T-helper 2 cell treated with Interferon-gamma antibody and Interleukin-4, amounts not matched to agents 5 μg/mL and 100 μg/mL, for 36 hours (primary cell): ENCODE measurements at regions not wholly inside any gene's neighbourhood (a gene's known extent, or its start where the extent isn't known, plus 50 kb on each side); places are given as distances from the start of the nearest gene placed in this dataset.
"Not testable (repeated sequence)": the region's sequence is repeated elsewhere in the genome, so short reads cannot be mapped to it uniquely, and the experiment has no call there.

Experiments used
- DNase-seq: peaks from one replicate; pipeline ENCODE4 v3.0.0; 2021; ENCODE audit warnings: low spot score
- H3K27ac Mint-ChIP-seq: one replicate; pipeline ENCODE4 v1.8.0; 2021; ENCODE audit warnings: mild to moderate bottlenecking, mixed read lengths
- H3K27me3 Mint-ChIP-seq: one replicate; pipeline ENCODE4 v1.8.0; 2021; ENCODE audit warnings: low read depth, mixed read lengths
- H3K36me3 Mint-ChIP-seq: one replicate; pipeline ENCODE4 v1.8.0; 2021; ENCODE audit warnings: low read depth, mixed read lengths
- H3K4me1 Mint-ChIP-seq: one replicate; pipeline ENCODE4 v1.8.0; 2021; ENCODE audit warnings: low read depth, mixed read lengths
- H3K4me3 Mint-ChIP-seq: one replicate; pipeline ENCODE4 v1.8.0; 2022; ENCODE audit warnings: mild to moderate bottlenecking, moderate library complexity, mixed read lengths
- H3K9me3 Mint-ChIP-seq: one replicate; pipeline ENCODE4 v1.8.0; 2021; ENCODE audit warnings: mixed read lengths

DNA sequence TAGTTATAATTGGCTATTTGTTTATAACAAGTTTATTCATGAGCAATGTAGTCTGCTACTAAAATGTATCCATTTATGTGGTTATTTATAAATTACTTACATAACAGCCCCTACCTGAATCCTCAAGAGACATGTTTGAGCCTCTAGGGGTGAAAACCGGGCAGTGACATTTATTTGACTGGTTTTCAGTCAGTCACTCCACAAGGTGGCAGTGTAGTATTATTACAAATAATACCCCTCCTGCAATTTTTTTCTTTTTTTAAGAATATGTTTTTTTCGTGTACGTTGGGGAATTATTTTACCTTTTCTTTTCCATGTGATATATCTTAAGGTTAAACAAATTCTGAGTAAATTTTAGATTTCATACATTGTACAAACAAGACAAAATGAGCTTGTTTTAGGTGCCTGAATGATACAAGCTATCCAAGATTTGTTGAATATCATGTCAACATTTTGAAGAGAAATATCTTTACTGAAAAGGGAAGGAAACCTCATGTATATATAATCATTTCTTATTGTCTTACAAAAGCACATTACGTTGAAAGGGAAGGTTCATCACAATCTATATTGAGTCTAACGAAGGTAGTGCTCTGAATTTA lies 598.7 kb upstream of the TECRL start:
- no peaks in the 10 kb centered on the region for H3K9me3 Mint-ChIP-seq
- H3K4me1 Mint-ChIP-seq, result no peaks in the 10 kb centered on the region
- H3K4me3 Mint-ChIP-seq, result no peak overlapping the region
- no peaks in the 10 kb centered on the region for H3K36me3 Mint-ChIP-seq
- H3K27ac Mint-ChIP-seq, result no peak overlapping the region
- DNase-seq, result no peak
- H3K27me3 Mint-ChIP-seq, result no peaks in the 10 kb centered on the region

DNA sequence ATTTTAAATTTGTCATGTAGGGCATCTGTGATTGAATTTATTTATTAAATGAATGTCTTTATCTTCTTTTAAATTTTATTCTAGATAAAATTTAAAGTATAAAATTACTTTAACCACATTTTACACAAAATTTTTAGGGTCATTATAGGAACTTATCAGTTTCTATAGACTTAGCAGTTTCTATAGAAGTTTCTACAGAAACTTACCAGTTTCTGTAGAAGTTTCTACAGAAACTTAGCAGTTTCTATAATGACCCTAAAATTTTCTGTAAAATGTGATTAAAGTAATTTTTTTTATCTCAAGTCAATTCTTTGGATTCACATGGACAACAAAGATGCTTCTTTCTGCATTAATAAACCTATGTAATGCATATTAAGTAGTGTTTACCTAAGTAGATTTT lies 565.9 kb upstream of the TECRL start:
- H3K27me3 Mint-ChIP-seq, result no peaks in the 10 kb centered on the region
- H3K27ac Mint-ChIP-seq, result no peak overlapping the region
- no peak overlapping the region for H3K4me3 Mint-ChIP-seq
- DNase-seq, result no peak
- H3K36me3 Mint-ChIP-seq, result no peaks in the 10 kb centered on the region
- H3K4me1 Mint-ChIP-seq, result no peaks in the 10 kb centered on the region
- H3K9me3 Mint-ChIP-seq, result peaks cover 8% of the 10 kb centered on the region

DNA sequence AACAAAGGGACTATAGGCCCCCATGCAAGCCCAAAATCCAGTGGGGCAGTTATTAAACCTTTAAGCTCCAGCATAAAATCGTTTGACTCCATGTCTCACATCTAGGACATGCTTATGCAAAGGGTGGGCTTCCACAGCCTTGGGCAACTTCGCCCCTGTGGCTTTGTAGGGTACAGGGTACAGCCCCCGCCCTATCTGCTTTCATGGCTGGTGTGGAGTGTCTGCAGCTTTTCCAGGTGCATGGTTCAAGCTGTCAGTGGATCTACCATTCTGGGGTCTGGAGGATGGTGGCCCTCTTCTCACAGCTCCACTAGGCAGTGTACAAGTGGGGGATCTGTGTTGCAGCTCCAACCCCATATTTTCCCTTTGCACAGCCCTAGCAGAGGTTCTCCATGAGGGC lies 559.8 kb upstream of the TECRL start:
- Mint-ChIP-seq H3K4me1 (no peaks in the 10 kb centered on the region), H3K27ac (no peak overlapping the region)
- no peak for DNase-seq

DNA sequence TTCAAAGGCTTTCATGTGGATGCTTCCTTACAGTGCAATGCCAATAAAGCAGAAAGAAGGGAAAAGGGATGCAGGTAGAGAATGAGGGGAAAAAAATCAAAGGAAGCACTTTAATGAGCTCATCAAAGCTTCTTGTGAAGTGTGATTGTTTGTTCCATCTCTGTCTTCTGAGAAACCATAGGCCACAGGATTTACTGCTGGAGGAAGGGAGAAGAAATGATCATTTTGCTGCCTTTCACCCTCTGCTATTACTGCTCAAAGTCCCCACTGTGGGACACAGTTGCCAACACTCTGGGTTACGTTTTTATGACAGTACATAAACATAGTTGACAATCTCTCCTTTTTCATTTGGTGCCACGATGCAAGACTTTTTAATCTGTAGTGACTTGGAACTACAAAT lies 558.0 kb upstream of the TECRL start:
- Mint-ChIP-seq H3K4me3 (no peak overlapping the region), H3K9me3 (peaks cover 14% of the 10 kb centered on the region), H3K4me1 (no peaks in the 10 kb centered on the region), H3K27me3 (no peaks in the 10 kb centered on the region), H3K36me3 (no peaks in the 10 kb centered on the region), H3K27ac (no peak overlapping the region)
- no peak for DNase-seq

More for the DNA sequence above, 559.8 kb upstream of the TECRL start:
- no peaks in the 10 kb centered on the region for H3K36me3 Mint-ChIP-seq
- peaks cover 14% of the 10 kb centered on the region for H3K9me3 Mint-ChIP-seq
- H3K4me3 Mint-ChIP-seq, result no peak overlapping the region
- H3K27me3 Mint-ChIP-seq, result no peaks in the 10 kb centered on the region

DNA sequence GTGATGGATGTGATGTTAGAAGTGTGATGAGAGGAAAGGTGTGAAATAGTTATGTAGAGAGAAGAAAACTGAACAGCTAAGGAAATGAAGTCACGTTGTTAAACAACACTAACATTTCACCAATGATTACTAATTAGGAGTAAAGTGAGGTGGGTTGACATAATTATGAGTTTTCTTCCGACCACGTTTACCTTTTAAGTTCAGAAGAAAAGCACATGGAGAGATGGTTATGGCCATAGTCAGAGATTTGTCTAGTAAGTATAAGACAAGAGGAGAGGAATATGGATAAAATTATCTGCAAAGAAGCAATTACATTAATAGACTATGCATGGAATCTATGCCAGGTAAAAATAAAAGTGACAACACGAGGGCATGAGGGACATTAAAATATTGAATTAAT lies 551.3 kb upstream of the TECRL start:
- H3K27ac Mint-ChIP-seq, result no peak overlapping the region
- no peaks in the 10 kb centered on the region for H3K4me1 Mint-ChIP-seq
- DNase-seq, result no peak
- H3K4me3 Mint-ChIP-seq, result no peak overlapping the region
- H3K27me3 Mint-ChIP-seq, result no peaks in the 10 kb centered on the region
- H3K36me3 Mint-ChIP-seq, result no peaks in the 10 kb centered on the region
- peaks cover 22% of the 10 kb centered on the region for H3K9me3 Mint-ChIP-seq

DNA sequence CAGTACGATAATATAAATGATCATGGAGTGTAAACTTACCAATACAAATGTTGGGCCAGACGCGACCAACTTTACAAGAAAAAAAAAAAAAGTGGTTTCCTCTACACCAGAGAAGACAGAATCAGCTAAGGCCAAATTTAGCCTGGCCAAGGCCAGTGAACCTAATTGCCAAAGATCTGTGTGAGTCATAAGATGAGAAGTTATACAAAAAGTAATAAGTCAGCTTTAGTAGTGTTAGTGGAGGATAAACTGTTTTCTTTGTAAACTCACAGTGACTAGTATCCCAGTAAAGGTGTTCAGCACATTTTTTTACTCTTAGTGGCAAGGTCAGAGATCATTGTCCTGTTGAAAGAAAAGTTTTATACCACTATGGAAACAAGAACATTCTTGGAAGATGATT lies 531.4 kb upstream of the TECRL start:
- no peak overlapping the region for H3K27ac Mint-ChIP-seq
- H3K4me3 Mint-ChIP-seq, result no peak overlapping the region
- peaks cover 3% of the 10 kb centered on the region for H3K9me3 Mint-ChIP-seq
- no peaks in the 10 kb centered on the region for H3K36me3 Mint-ChIP-seq
- no peaks in the 10 kb centered on the region for H3K27me3 Mint-ChIP-seq
- no peaks in the 10 kb centered on the region for H3K4me1 Mint-ChIP-seq
- DNase-seq, result no peak

DNA sequence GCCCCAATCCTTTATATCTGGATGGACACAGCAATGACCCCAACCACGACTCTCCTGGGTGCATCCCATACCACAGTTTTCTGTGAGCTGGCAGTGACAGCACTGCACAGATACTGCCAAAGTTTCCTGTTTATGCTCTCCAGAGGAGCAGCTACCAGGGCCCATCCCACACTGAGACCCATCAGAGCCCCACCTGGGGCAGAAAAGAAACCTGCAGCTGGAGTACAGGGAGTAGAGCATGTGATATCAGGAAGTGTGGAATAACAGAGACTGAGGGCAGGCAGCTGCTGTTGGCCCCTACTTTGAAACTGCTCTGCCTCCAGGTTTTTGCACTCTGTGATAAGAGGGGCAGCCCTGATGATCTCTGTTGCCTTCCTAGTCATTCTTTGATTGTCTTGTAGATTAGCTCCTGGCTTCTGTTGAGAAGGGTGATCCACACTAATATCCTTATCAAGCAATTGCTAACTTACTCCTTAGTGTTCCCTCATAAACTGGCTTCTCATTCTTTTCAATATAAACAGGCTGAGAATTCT lies 526.3 kb upstream of the TECRL start:
- H3K9me3 Mint-ChIP-seq, result peaks cover 3% of the 10 kb centered on the region
- no peaks in the 10 kb centered on the region for H3K36me3 Mint-ChIP-seq
- no peak overlapping the region for H3K4me3 Mint-ChIP-seq
- H3K4me1 Mint-ChIP-seq, result no peaks in the 10 kb centered on the region
- no peaks in the 10 kb centered on the region for H3K27me3 Mint-ChIP-seq
- H3K27ac Mint-ChIP-seq, result no peak overlapping the region
- DNase-seq, result no peak

DNA sequence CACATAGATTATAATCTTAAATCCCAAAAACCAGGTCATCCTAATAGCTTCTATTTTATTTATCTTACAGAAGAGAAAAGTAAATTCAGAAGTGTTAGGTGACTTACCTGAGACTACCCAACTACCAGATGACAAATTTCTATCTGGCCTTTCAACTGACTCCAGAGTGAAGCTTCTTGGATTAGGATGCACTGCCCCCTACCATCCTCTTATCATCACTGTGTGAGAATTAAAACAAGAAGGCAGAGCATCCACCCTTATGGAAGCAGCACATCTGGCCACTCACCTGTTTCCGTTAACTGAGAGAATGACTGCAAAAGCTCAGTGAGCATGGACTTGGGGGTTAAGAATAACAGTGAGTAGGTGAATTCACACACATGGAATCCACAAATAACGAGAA lies 502.6 kb upstream of the TECRL start:
- Mint-ChIP-seq H3K9me3 (peaks cover 18% of the 10 kb centered on the region), H3K36me3 (no peaks in the 10 kb centered on the region), H3K4me1 (no peaks in the 10 kb centered on the region), H3K27ac (no peak overlapping the region), H3K4me3 (no peak overlapping the region), H3K27me3 (no peaks in the 10 kb centered on the region)
- DNase-seq, result no peak

DNA sequence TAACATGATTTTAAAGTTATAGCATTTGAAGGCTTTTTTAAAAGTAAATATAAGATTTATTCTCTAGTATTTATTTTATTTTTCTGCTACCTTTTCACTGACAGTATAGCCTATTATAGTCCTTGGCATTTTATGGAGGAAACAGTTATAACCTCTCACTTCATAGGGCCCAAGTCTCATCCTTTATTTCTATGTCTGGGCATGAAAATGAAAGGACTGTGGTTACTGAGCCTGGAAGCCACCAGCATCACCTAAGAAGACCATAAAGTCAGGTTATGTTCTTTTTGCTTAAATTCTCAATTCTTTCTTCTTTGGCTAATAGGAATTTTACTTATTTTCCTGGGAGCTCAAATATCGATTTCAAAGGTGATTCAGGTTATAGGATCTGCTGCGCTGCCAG lies 494.7 kb upstream of the TECRL start:
- no peak for DNase-seq
- Mint-ChIP-seq H3K4me3 (no peak overlapping the region), H3K27ac (no peak overlapping the region), H3K36me3 (no peaks in the 10 kb centered on the region), H3K27me3 (no peaks in the 10 kb centered on the region), H3K9me3 (peaks cover 8% of the 10 kb centered on the region), H3K4me1 (no peaks in the 10 kb centered on the region)

DNA sequence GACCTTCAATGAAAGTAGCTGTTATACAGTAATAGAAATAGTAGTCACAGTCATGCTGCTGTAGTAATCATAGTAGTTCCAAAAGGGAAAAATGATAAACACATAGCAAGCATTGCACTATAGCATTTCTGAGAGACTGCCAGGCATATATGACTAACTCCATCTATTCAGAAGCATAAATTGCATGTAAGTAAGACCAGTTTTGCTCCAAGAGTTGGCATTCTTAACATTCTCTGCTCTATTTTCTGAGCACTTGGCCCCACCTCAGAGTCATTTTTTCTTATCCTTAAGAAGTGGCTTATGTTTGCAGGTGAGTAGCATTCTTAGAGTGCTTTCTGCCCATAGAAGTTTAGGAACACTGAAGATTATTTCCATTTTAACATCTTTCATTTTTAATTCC lies 490.3 kb upstream of the TECRL start:
- Mint-ChIP-seq H3K4me3 (no peak overlapping the region), H3K27ac (no peak overlapping the region), H3K4me1 (no peaks in the 10 kb centered on the region), H3K9me3 (peaks cover 4% of the 10 kb centered on the region), H3K27me3 (no peaks in the 10 kb centered on the region), H3K36me3 (no peaks in the 10 kb centered on the region)
- no peak for DNase-seq

DNA sequence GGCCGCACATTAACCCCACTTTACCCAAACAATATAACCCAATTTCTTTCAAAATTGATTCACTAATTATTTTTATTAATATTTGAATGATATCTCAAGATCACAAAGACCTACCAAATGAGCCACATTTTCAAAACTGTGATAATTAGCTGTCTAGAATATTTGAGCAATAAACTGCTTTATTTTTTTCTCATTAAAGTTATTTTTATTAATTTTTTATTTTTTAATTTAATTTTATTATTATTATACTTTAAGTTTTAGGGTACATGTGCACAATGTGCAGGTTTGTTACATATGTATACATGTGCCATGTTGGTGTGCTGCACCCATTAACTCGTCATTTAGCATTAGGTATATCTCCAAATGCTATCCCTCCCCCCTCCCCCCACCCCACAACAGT lies 489.8 kb upstream of the TECRL start:
- not testable (repeated sequence) for H3K27me3 Mint-ChIP-seq, H3K9me3 Mint-ChIP-seq, H3K36me3 Mint-ChIP-seq, H3K27ac Mint-ChIP-seq, H3K4me1 Mint-ChIP-seq, DNase-seq, H3K4me3 Mint-ChIP-seq

DNA sequence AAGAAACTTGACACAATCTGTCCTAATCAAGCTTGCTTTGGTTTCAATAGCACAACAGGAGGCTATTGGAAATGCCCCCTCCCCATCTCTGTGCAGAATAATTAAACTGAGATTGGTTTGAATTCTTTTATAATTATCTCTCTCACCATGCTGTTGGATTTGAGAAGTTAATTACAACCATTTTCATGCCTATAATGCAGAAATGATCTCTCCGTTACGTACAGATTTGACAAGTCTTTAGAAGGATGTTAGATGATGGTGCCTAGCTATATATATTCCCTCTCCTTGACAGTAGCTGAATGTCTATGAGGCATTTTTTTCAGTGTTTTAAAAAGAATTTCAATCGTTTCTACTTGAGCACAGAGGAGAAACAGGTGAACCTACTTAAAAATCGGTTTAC lies 488.4 kb upstream of the TECRL start:
- H3K27me3 Mint-ChIP-seq, result no peaks in the 10 kb centered on the region
- H3K36me3 Mint-ChIP-seq, result no peaks in the 10 kb centered on the region
- H3K4me3 Mint-ChIP-seq, result no peak overlapping the region
- H3K9me3 Mint-ChIP-seq, result peaks cover 4% of the 10 kb centered on the region
- H3K27ac Mint-ChIP-seq, result no peak overlapping the region
- DNase-seq, result no peak
- no peaks in the 10 kb centered on the region for H3K4me1 Mint-ChIP-seq

DNA sequence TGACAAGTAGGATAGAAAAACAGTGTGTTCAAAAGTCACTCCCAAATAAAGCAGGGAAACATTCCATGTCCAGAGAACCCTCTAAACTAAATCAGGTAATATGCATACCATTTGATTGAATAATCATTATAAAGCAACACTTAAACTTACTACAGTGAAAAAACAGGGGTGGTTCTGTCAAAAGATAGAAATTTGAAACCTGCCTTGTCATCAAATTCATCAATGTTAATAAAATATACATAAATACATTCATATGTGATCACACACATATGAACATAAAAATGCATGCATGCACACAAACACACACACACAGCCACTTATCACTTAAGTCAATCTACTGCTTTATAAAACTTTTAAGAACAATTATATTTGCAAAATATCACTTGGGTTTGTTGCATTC lies 485.8 kb upstream of the TECRL start:
- Mint-ChIP-seq H3K4me3 (no peak overlapping the region), H3K4me1 (no peaks in the 10 kb centered on the region), H3K36me3 (no peaks in the 10 kb centered on the region), H3K27me3 (no peaks in the 10 kb centered on the region), H3K9me3 (peaks cover 3% of the 10 kb centered on the region), H3K27ac (no peak overlapping the region)
- no peak for DNase-seq

DNA sequence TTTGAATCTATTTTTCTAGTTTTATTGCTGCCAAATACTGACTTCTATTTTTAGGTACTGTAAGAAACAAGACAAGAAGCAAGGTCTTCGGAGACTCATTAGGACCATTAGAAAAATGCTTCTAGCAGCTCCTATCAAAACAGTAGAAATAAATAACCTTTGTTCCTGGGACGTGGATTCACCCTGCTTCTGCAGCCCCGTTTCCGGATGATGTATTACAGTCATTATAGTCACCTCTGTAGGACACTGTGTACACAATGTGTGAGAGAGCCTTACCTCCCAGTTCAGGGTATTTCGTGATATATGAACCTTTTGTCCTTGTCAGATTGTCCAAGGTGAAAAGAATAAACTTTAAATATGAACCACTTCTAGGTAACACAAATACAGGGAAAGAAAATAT lies 484.0 kb upstream of the TECRL start:
- Mint-ChIP-seq H3K27ac (no peak overlapping the region), H3K4me1 (no peaks in the 10 kb centered on the region), H3K9me3 (peaks cover 8% of the 10 kb centered on the region), H3K27me3 (no peaks in the 10 kb centered on the region), H3K36me3 (no peaks in the 10 kb centered on the region), H3K4me3 (no peak overlapping the region)
- no peak for DNase-seq

DNA sequence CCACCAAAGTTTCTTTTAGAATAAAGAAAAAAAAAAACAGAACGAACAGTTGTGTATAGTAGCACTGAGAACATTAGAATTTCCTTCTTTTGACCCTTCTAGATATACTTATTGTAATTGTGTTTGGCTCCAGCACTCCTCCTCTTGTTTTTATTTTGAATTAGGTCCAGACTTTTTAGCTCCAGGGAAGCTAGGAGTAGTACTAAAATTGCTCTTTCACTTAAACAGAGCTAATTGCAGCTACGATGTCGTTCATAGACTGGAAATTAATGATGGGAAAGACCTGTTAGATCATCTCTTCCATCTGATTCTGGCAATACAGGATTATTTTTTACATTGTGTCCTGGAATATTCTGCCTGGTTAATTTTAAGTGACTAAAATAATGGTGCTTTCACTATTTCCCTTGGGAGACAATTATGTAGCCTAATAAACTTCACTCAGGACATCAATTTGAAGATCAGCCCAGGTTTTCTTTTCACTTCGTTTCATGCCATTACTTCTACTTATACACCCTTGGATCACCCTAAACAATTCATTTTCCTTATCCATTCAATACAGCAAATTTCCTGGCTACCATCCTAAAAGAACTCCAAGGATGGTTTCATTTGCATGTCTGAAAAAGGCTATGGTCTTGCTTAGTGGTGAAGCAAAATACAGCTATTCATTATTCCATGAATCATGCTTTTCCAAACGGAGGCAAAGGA lies 480.8 kb upstream of the TECRL start:
- Mint-ChIP-seq H3K4me1 (peaks cover 9% of the 10 kb centered on the region), H3K27me3 (no peaks in the 10 kb centered on the region), H3K4me3 (no peak overlapping the region), H3K27ac (no peak overlapping the region), H3K36me3 (peaks cover 7% of the 10 kb centered on the region), H3K9me3 (peaks cover 25% of the 10 kb centered on the region)
- DNase-seq, result no peak
